Activated naive CD4-positive, alpha-beta T cell treated with anti-CD3 and anti-CD28 coated beads for 36 hours (primary cell): ENCODE measurements at regions not wholly inside any gene's neighbourhood (a gene's known extent, or its start where the extent isn't known, plus 50 kb on each side); places are given as distances from the start of the nearest gene placed in this dataset.
"Not testable (repeated sequence)": the region's sequence is repeated elsewhere in the genome, so short reads cannot be mapped to it uniquely, and the experiment has no call there.

ENCODE experiments used
- CTCF ChIA-PET: fragments of 350-600 bp; sonication (Branson Sonifier 250); formaldehyde crosslinking; loops from one replicate; lab custom pipeline; 2021; ENCODE audit warnings: antibody characterized with exemption; lab: Charles Lee
- DNase-seq: peaks from one replicate; pipeline ENCODE4 v3.0.0-alpha.2; 2020
- H3K27ac Mint-ChIP-seq: one replicate; pipeline ENCODE4 v1.8.0; 2021; ENCODE audit warnings: mild to moderate bottlenecking, mixed read lengths
- H3K27me3 Mint-ChIP-seq: one replicate; pipeline ENCODE4 v1.8.0; 2021; ENCODE audit warnings: low read depth, mixed read lengths
- H3K36me3 Mint-ChIP-seq: one replicate; pipeline ENCODE4 v1.8.0; 2021; ENCODE audit warnings: low read depth, mixed read lengths
- H3K4me1 Mint-ChIP-seq: one replicate; pipeline ENCODE4 v1.8.0; 2021; ENCODE audit warnings: low read depth, mixed read lengths
- H3K4me3 Mint-ChIP-seq: one replicate; pipeline ENCODE4 v1.8.0; 2021; ENCODE audit warnings: mild to moderate bottlenecking, moderate library complexity, mixed read lengths
- H3K9me3 Mint-ChIP-seq: one replicate; pipeline ENCODE4 v1.8.0; 2021; ENCODE audit warnings: mixed read lengths
- intact Hi-C: fragments of 100-400 bp; cut with micrococcal nuclease; formaldehyde crosslinking; loops from one replicate; pipeline ENCODE4 v1.15.1; 2023

DNA sequence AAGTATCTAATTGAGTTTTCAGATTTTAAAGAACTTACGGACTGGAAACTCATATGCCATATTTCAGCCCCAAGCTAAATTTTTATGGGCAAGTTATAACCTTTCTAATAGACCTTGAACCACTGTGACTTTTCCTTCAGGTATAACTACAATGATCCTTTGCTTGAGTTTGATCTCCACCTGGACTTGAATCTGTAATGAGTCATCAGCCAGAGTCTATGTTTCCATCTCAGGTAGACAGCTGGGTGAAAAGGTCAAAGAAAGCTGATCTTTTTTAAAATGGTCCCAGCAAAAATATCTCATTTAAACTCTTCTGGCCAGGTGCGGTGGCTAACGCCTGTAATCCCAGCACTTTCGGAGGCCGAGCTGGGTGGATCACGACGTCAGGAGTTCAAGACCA lies 88.4 kb upstream of the SGK1 start:
- intact Hi-C loops = no loop called here
- Mint-ChIP-seq H3K36me3 (no peaks in the 10 kb centered on the region), H3K4me3 (no peak overlapping the region), H3K27ac (no peak overlapping the region), H3K27me3 (no peaks in the 10 kb centered on the region), H3K9me3 (peaks cover 8% of the 10 kb centered on the region), H3K4me1 (peaks cover 8% of the 10 kb centered on the region)
- DNase-seq = no peak
- CTCF ChIA-PET = no interaction called here

DNA sequence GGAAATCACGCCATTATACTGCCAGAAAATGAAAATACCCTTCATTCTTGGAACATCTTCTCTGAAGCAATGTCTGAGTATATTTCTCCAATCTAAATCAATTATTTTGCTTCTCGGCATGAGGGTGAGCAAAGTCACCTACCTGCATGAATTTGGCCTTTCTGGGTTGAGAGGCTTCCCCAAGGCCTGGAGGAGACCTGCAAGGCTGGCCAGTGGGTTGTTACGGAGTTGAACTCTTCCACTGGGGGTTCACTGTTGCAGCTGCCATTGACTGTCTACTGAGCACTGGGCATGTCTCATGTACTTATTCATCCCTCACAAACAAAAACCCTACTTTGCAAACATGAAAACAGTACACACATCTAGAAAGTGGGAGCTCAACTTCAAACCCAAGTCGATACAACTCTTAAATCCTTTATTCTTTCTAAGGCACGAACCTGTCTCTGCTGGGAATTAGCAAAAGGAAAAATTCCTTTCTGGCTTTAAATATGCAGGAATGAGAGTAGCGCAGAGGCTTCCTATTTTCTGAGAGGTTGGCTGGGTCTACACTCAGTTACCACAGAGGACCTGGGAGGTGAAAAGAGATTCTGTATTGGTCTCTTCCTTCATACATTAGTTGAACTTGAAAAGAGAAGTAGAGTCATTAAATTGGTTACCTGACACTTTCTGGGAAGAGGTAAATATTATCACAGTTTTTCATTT lies 87.6 kb upstream of the SGK1 start:
- Mint-ChIP-seq H3K9me3 (peaks cover 1% of the 10 kb centered on the region), H3K36me3 (no peaks in the 10 kb centered on the region), H3K4me3 (no peak overlapping the region), H3K27ac (no peak overlapping the region), H3K27me3 (no peaks in the 10 kb centered on the region), H3K4me1 (peaks cover 8% of the 10 kb centered on the region)
- no peak for DNase-seq
- intact Hi-C loops = no loop called here
- CTCF ChIA-PET = no interaction called here

- intact Hi-C loops, H3K36me3 Mint-ChIP-seq, H3K9me3 Mint-ChIP-seq, H3K27ac Mint-ChIP-seq, H3K4me3 Mint-ChIP-seq, H3K27me3 Mint-ChIP-seq, DNase-seq: not testable (repeated sequence)
- CTCF ChIA-PET = interaction anchor here (0.5 kb wide), 1 partner anchor 97 kb away, joined by 6 read pairs; no protein-coding TSS in a partner anchor
- H3K4me1 Mint-ChIP-seq = peaks cover 11% of the 10 kb centered on the region
Measured at GRCh38 chr6:134403312-134403711, 85.4 kb upstream of the SGK1 start.

DNA sequence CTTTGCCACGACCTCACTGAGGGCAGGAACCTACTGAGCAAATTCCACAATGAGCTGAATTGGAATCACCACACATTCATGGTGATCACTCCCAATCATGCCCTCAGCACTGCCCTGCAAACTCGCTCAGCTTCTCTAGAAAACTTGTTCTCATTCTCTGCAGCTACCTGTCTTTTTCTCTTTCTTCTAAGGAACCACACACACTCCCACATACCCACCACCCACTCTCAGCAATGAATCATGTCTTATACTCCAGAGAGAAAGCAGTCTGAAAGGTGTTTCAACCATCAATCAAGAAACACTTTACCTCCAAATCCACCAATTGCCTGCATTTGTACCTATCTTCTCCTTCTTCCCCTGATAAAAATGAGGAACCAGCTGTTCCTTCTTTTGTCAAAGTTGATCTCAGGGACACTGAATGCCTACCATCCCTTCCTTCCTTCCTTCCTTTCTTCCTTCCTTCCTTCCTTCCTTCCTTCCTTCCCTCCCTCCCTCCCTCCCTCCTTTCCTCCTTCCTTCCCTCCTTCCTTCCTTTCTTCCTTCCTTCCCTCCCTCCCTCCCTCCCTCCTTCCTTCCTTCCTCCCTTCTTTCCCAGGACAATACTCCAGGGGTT lies 84.6 kb upstream of the SGK1 start:
- Mint-ChIP-seq H3K27me3 (no peaks in the 10 kb centered on the region), H3K9me3 (no peaks in the 10 kb centered on the region), H3K4me1 (peaks cover 12% of the 10 kb centered on the region), H3K27ac (no peak overlapping the region), H3K4me3 (no peak overlapping the region), H3K36me3 (no peaks in the 10 kb centered on the region)
- no peak for DNase-seq
- intact Hi-C loops = no loop called here
- CTCF ChIA-PET = interaction anchor here (1.1 kb wide), 1 partner anchor 279 kb away, joined by 4 read pairs; no protein-coding TSS in a partner anchor

- no peak overlapping the region for H3K4me3 Mint-ChIP-seq
- no peaks in the 10 kb centered on the region for H3K36me3 Mint-ChIP-seq
- no peaks in the 10 kb centered on the region for H3K27me3 Mint-ChIP-seq
- CTCF ChIA-PET = no interaction called here
- no peaks in the 10 kb centered on the region for H3K9me3 Mint-ChIP-seq
- peaks cover 12% of the 10 kb centered on the region for H3K4me1 Mint-ChIP-seq
- intact Hi-C loops = no loop called here
- no peak for DNase-seq
- no peak overlapping the region for H3K27ac Mint-ChIP-seq
Measured at GRCh38 chr6:134400941-134401340, 83.0 kb upstream of the SGK1 start.

DNA sequence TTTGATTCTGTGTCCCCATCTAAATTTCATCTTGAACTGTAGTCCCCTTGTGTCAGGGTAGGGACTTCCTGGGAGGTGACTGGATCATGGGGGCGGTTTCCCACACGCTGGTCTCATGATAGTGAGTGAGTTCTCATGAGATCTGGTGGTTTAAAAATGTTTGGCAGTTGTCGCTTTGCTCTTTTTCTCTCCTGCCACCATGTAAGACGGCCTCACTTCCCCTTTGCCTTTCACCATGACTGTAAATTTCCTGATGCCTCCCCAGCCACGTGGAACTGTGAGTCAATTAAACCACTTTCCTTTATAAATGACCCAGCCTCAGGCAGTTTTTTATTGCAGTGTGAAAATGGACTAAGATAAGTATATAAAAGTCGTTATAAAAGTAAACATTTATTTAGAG lies 80.5 kb upstream of the SGK1 start:
- peaks cover 19% of the 10 kb centered on the region for H3K4me1 Mint-ChIP-seq
- no peak overlapping the region for H3K4me3 Mint-ChIP-seq
- H3K27ac Mint-ChIP-seq = peak overlapping the region; percentile 5
- no peaks in the 10 kb centered on the region for H3K27me3 Mint-ChIP-seq
- H3K9me3 Mint-ChIP-seq = no peaks in the 10 kb centered on the region
- DNase-seq = peak; percentile 44
- H3K36me3 Mint-ChIP-seq = no peaks in the 10 kb centered on the region
- intact Hi-C loops = loop anchor here (2.0 kb wide), 1 partner anchor 26 kb away; no protein-coding TSS in a partner anchor
- CTCF ChIA-PET = no interaction called here

- Mint-ChIP-seq H3K9me3 (no peaks in the 10 kb centered on the region), H3K27ac (no peak overlapping the region), H3K4me3 (no peak overlapping the region), H3K36me3 (no peaks in the 10 kb centered on the region), H3K27me3 (no peaks in the 10 kb centered on the region), H3K4me1 (peaks cover 17% of the 10 kb centered on the region)
- intact Hi-C loops = loop anchor here (2.0 kb wide), 1 partner anchor 27 kb away; no protein-coding TSS in a partner anchor
- DNase-seq = no peak
- CTCF ChIA-PET = interaction anchor here (0.7 kb wide), 1 partner anchor 239 kb away, joined by 3 read pairs; no protein-coding TSS in a partner anchor
Measured at GRCh38 chr6:134397676-134398075, 79.8 kb upstream of the SGK1 start.

DNA sequence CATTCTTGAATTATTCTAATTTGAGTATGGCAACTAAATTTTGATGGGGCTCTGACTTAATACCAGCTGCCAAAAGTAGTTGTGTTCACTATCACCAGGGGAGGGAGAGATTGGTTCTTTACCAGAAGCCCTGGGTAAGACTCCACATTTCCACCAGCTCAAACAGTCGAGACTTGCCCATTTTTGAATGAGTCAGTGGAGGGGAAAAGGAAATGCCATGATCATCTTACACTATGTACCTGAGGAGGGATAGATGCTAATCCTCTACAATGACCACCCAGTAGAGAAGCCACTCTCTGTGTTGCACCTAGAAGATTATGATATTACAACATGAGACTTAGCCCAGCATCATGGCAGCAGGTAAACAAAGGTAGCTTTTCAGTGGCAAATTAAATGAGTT lies 77.0 kb upstream of the SGK1 start:
- CTCF ChIA-PET = interaction anchor here (0.6 to 1.0 kb wide), 3 partner anchors 128 to 217 kb away, joined by 3 to 5 read pairs (median 3); no protein-coding TSS in a partner anchor

DNA sequence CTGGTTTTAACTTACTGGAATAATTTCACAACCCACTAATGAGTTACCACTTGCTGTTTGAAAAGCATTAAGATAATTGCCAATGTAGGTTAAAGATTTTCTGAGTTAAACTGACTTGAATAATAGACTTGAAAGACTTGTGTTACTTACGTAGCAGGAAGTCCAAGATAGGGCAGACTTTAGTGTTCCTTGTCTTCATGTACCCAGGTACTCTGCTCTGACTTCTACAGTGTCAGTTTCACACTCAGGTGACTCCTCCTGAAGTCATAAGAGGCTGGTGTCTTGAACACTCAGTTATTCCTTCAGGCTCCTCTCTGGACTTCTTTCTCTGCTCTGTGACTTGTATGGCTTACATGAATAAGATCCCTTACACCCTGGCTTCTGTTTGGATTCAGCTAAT lies 76.3 kb upstream of the SGK1 start:
- Mint-ChIP-seq H3K27ac (peak overlapping the region; percentile 14), H3K27me3 (no peaks in the 10 kb centered on the region), H3K4me3 (no peak overlapping the region), H3K9me3 (no peaks in the 10 kb centered on the region), H3K36me3 (no peaks in the 10 kb centered on the region), H3K4me1 (peaks cover 11% of the 10 kb centered on the region)
- no peak for DNase-seq
- intact Hi-C loops = no loop called here
- CTCF ChIA-PET = interaction anchor here (0.7 kb wide), 1 partner anchor 83 kb away, joined by 3 read pairs; no protein-coding TSS in a partner anchor

More for the DNA sequence above, 77.0 kb upstream of the SGK1 start:
- intact Hi-C loops = no loop called here
- H3K27ac Mint-ChIP-seq = no peak overlapping the region
- DNase-seq = no peak
- no peaks in the 10 kb centered on the region for H3K9me3 Mint-ChIP-seq
- H3K27me3 Mint-ChIP-seq = no peaks in the 10 kb centered on the region
- H3K36me3 Mint-ChIP-seq = no peaks in the 10 kb centered on the region
- no peak overlapping the region for H3K4me3 Mint-ChIP-seq
- peaks cover 11% of the 10 kb centered on the region for H3K4me1 Mint-ChIP-seq

GRCh38 chr6:134391205-134391604 lies 73.3 kb upstream of the SGK1 start:
- intact Hi-C loops = no loop called here
- Mint-ChIP-seq H3K4me1 (peaks cover 7% of the 10 kb centered on the region), H3K36me3 (no peaks in the 10 kb centered on the region), H3K27ac (no peak overlapping the region), H3K9me3 (peaks cover under 1% of the 10 kb centered on the region), H3K27me3 (no peaks in the 10 kb centered on the region), H3K4me3 (no peak overlapping the region)
- CTCF ChIA-PET = no interaction called here
- DNase-seq = no peak

DNA sequence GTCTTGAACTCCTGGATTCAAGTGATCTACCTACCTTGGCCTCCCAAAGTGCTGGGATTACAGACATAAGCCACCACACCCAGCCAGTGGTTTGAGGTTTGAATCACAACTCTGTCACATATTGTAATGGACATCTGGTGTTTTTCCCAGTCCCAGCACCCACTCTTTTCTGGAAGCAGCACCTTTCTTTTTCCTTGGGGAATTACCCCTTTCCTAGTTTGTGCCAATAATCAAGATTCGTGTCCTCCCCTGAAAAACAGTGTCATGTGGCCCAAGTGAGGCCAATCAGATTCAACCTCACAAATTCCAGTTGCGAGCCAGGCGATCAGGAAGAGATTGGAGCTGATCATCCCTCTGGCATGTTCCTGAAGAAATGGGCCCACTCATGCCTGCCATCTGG lies 71.7 kb upstream of the SGK1 start:
- Mint-ChIP-seq H3K4me1 (peaks cover 4% of the 10 kb centered on the region), H3K27ac (no peak overlapping the region), H3K27me3 (no peaks in the 10 kb centered on the region), H3K36me3 (no peaks in the 10 kb centered on the region), H3K4me3 (no peak overlapping the region), H3K9me3 (peaks cover 1% of the 10 kb centered on the region)
- CTCF ChIA-PET = no interaction called here
- DNase-seq = no peak
- intact Hi-C loops = no loop called here

DNA sequence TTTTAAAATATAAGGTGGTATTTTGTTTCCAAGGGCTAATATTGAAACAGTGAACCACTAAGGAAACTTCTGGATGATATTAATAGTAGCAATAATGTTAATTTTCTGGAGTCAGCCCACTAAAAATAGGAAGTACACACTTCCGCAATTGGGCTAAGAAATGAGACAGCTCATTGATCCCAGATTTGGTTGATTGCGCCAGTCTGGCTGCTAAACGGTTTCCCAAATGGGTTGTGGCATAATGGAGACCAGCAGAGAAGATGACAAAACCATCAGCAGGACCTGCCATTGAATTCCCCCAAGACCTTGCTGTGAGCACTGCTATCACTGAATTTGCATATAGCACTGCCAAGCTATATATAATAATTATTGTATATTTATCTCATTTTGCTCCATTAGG lies 71.2 kb upstream of the SGK1 start:
- Mint-ChIP-seq H3K27me3 (no peaks in the 10 kb centered on the region), H3K4me3 (no peak overlapping the region), H3K4me1 (no peaks in the 10 kb centered on the region), H3K9me3 (peaks cover 1% of the 10 kb centered on the region), H3K27ac (no peak overlapping the region), H3K36me3 (no peaks in the 10 kb centered on the region)
- no peak for DNase-seq
- intact Hi-C loops = no loop called here
- CTCF ChIA-PET = no interaction called here

DNA sequence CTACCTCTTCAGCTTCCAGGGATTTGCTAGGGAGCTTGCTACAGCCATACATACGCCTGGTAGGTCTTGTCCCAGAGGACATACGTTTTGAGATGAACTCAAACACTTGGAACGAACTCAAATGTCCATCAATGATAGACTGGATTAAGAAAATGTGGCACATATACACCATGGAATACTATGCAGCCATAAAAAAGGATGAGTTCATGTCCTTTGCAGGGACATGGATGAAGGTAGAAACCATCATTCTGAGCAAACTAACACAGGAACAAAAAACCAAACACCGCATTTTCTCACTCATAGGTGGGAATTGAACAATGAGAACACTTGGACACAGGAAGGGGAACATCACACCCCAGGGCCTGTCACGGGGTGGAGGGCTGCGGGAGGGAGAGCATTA lies 68.6 kb upstream of the SGK1 start:
- H3K27ac Mint-ChIP-seq, H3K27me3 Mint-ChIP-seq, H3K9me3 Mint-ChIP-seq, CTCF ChIA-PET, DNase-seq, H3K4me1 Mint-ChIP-seq, intact Hi-C loops, H3K4me3 Mint-ChIP-seq, H3K36me3 Mint-ChIP-seq: not testable (repeated sequence)
